ENCODE measurements at regions not wholly inside any gene's neighbourhood (a gene's known extent, or its start where the extent isn't known, plus 50 kb on each side); places are given as distances from the start of the nearest gene placed in this dataset.

- TF ChIP-seq EP300 (IDR thresholded peaks at IDR 0.05; ENCODE audit: borderline replicate concordance), result no peak
- 0 out of 2 replicates have a peak, but pooled peaks have one; percentile 6 for TF ChIP-seq CEBPB (IDR thresholded peaks at IDR 0.05)
Measured at GRCh38 chr5:106768392-106768791, 902.3 kb downstream of the EFNA5 start.

GRCh38 chr5:106766916-106767315, 903.8 kb downstream of the EFNA5 start:
- TF ChIP-seq RAD21 (IDR thresholded peaks at IDR 0.05; ENCODE audit: low read depth), result no peak
- TF ChIP-seq TAF1 (IDR thresholded peaks at IDR 0.05; ENCODE audit: low read depth), result no peak
- no peak for TF ChIP-seq REST (IDR thresholded peaks at IDR 0.05; ENCODE audit: low read depth)
- no peak for TF ChIP-seq CEBPB (IDR thresholded peaks at IDR 0.05)
- TF ChIP-seq USF1 (IDR thresholded peaks at IDR 0.05), result no peak
- no peak for TF ChIP-seq ZBTB7A (IDR thresholded peaks at IDR 0.05; ENCODE audit: low read depth)
- no peak for TF ChIP-seq MAX (IDR thresholded peaks at IDR 0.05)
- TF ChIP-seq TCF12 (IDR thresholded peaks at IDR 0.05; ENCODE audit: low read depth), result no peak
- no peak for TF ChIP-seq FOXM1 (IDR thresholded peaks at IDR 0.05; ENCODE audit: borderline replicate concordance, low read depth)
- no peak for TF ChIP-seq TEAD4 (IDR thresholded peaks at IDR 0.05)
- TF ChIP-seq NFIC (IDR thresholded peaks at IDR 0.05), result no peak
- no peak for TF ChIP-seq YY1 (IDR thresholded peaks at IDR 0.05; ENCODE audit: low read depth)
- no peak for TF ChIP-seq CREB1 (IDR thresholded peaks at IDR 0.05; ENCODE audit: low read depth)
- no peak for TF ChIP-seq EGR1 (IDR thresholded peaks at IDR 0.05)
- no peak for TF ChIP-seq EP300 (IDR thresholded peaks at IDR 0.05; ENCODE audit: borderline replicate concordance)

- TF ChIP-seq YY1 (IDR thresholded peaks at IDR 0.05; ENCODE audit: low read depth) (no peak), EGR1 (IDR thresholded peaks at IDR 0.05) (no peak), MAX (IDR thresholded peaks at IDR 0.05) (no peak)
Measured at GRCh38 chr5:106759581-106759980, 911.2 kb downstream of the EFNA5 start.

GRCh38 chr5:106759152-106759551, 911.6 kb downstream of the EFNA5 start:
- no peak for TF ChIP-seq RAD21 (IDR thresholded peaks at IDR 0.05; ENCODE audit: low read depth)
- TF ChIP-seq CEBPB (IDR thresholded peaks at IDR 0.05), result no peak
- TF ChIP-seq USF1 (IDR thresholded peaks at IDR 0.05), result no peak
- no peak for TF ChIP-seq FOXM1 (IDR thresholded peaks at IDR 0.05; ENCODE audit: borderline replicate concordance, low read depth)

- TF ChIP-seq EP300 (IDR thresholded peaks at IDR 0.05; ENCODE audit: borderline replicate concordance) (no peak), TCF12 (IDR thresholded peaks at IDR 0.05; ENCODE audit: low read depth) (no peak), MAX (IDR thresholded peaks at IDR 0.05) (no peak), ZBTB7A (IDR thresholded peaks at IDR 0.05; ENCODE audit: low read depth) (no peak), FOXM1 (IDR thresholded peaks at IDR 0.05; ENCODE audit: borderline replicate concordance, low read depth) (no peak), TEAD4 (IDR thresholded peaks at IDR 0.05) (no peak), CEBPB (IDR thresholded peaks at IDR 0.05) (no peak), NFIC (IDR thresholded peaks at IDR 0.05) (no peak), USF1 (IDR thresholded peaks at IDR 0.05) (no peak), CREB1 (IDR thresholded peaks at IDR 0.05; ENCODE audit: low read depth) (no peak), RAD21 (IDR thresholded peaks at IDR 0.05; ENCODE audit: low read depth) (no peak), EGR1 (IDR thresholded peaks at IDR 0.05) (no peak), REST (IDR thresholded peaks at IDR 0.05; ENCODE audit: low read depth) (no peak), TAF1 (IDR thresholded peaks at IDR 0.05; ENCODE audit: low read depth) (no peak), YY1 (IDR thresholded peaks at IDR 0.05; ENCODE audit: low read depth) (no peak)
Measured at GRCh38 chr5:106757672-106758071, 913.1 kb downstream of the EFNA5 start.

- TF ChIP-seq MAX (IDR thresholded peaks at IDR 0.05) (no peak), EP300 (IDR thresholded peaks at IDR 0.05; ENCODE audit: borderline replicate concordance) (no peak), REST (IDR thresholded peaks at IDR 0.05; ENCODE audit: low read depth) (no peak), RAD21 (IDR thresholded peaks at IDR 0.05; ENCODE audit: low read depth) (no peak), USF1 (IDR thresholded peaks at IDR 0.05) (no peak), TCF12 (IDR thresholded peaks at IDR 0.05; ENCODE audit: low read depth) (no peak), ZBTB7A (IDR thresholded peaks at IDR 0.05; ENCODE audit: low read depth) (no peak), TEAD4 (IDR thresholded peaks at IDR 0.05) (no peak), YY1 (IDR thresholded peaks at IDR 0.05; ENCODE audit: low read depth) (no peak), CEBPB (IDR thresholded peaks at IDR 0.05) (no peak), TAF1 (IDR thresholded peaks at IDR 0.05; ENCODE audit: low read depth) (no peak), FOXM1 (IDR thresholded peaks at IDR 0.05; ENCODE audit: borderline replicate concordance, low read depth) (no peak), CREB1 (IDR thresholded peaks at IDR 0.05; ENCODE audit: low read depth) (no peak), NFIC (IDR thresholded peaks at IDR 0.05) (no peak), EGR1 (IDR thresholded peaks at IDR 0.05) (no peak)
Measured at GRCh38 chr5:106755789-106756188, 914.9 kb downstream of the EFNA5 start.
